ENCODE measurements at regions not wholly inside any gene's neighbourhood (a gene's known extent, or its start where the extent isn't known, plus 50 kb on each side); places are given as distances from the start of the nearest gene placed in this dataset.
A peak's percentile ranks its signal among the peaks of the same experiment; 100 is the strongest.
"Not testable (repeated sequence)": the region's sequence is repeated elsewhere in the genome, so short reads cannot be mapped to it uniquely, and the experiment has no call there.

DNA sequence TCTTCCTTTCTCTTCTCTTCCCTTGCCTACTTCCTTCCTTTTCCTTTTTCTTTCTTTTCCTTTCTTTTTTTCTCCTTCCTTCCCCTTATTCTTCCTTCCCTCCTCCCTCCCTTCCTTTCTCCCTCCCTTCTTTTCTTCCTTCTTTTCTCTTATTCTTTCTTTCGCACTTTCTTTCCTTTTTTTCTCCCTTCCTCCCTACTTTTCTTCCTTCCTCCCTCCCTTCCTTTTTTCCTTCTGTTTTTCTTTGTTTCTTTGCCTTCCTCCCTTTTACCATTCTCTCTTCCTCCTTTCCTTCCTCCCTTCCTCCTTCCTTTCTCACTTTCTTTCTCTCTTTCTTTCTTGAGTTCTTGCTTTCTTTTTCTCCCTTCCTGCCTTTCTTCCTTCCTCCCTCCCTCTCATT, 416.5 kb downstream of the ANKRD30B start:
- DNase-seq; H3K9me3 ChIP-seq; H3K36me3 ChIP-seq; H3K4me3 ChIP-seq; intact Hi-C loops (cut with DNase I; ENCODE audit: low total_unique reads); H3K27me3 ChIP-seq; H3K4me1 ChIP-seq; H3K27ac ChIP-seq: not testable (repeated sequence)

- TF ChIP-seq CTCF (IDR thresholded peaks at IDR 0.05) = no peak
- intact Hi-C loops (cut with DNase I; ENCODE audit: low total_unique reads) = no loop called here
Measured at GRCh38 chr18:15165048-15165447, 417.1 kb downstream of the ANKRD30B start.

DNA sequence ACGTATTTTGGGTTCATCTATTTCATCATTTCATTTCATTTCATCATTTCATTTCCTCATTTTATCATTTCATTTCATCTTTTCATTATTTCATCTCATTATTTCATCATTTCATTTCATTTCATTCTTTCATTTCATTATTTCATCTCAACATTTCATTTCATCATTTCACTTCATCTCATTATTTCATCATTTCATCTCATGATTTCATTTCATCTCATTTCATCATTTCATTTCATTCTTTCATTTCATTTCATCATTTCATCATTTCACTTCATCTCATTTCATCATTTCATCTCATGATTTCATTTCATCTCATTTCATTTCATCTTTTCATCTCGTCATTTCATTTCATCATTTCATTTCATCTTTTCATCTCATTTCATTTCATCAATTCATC, 445.1 kb downstream of the ANKRD30B start:
- intact Hi-C loops (cut with DNase I; ENCODE audit: low total_unique reads); H3K4me3 ChIP-seq; H3K36me3 ChIP-seq; DNase-seq; H3K4me1 ChIP-seq; H3K27ac ChIP-seq: not testable (repeated sequence)
- H3K9me3 ChIP-seq = peaks cover 0 to 12% (median 0%) of the 10 kb centered on the region in 3 donors
- H3K27me3 ChIP-seq = peaks cover 0 to 15% of the 10 kb centered on the region in 2 donors

More at GRCh38 chr18:15165048-15165447, 417.1 kb downstream of the ANKRD30B start:
- H3K4me3 ChIP-seq = no peak overlapping the region
- H3K36me3 ChIP-seq = no peaks in the 10 kb centered on the region
- no peaks in the 10 kb centered on the region for H3K9me3 ChIP-seq
- no peak overlapping the region for H3K27ac ChIP-seq
- H3K27me3 ChIP-seq = peaks cover 0 to 2% of the 10 kb centered on the region in 2 donors
- DNase-seq = no peak
- no peaks in the 10 kb centered on the region for H3K4me1 ChIP-seq

GRCh38 chr18:15193813-15194212, 445.8 kb downstream of the ANKRD30B start:
- intact Hi-C loops (cut with DNase I; ENCODE audit: low total_unique reads); H3K36me3 ChIP-seq; H3K4me1 ChIP-seq; H3K4me3 ChIP-seq; H3K27ac ChIP-seq; DNase-seq: not testable (repeated sequence)
- Histone ChIP-seq H3K9me3 (peaks cover 0 to 12% (median 0%) of the 10 kb centered on the region in 3 donors), H3K27me3 (peaks cover 0 to 17% of the 10 kb centered on the region in 2 donors)

DNA sequence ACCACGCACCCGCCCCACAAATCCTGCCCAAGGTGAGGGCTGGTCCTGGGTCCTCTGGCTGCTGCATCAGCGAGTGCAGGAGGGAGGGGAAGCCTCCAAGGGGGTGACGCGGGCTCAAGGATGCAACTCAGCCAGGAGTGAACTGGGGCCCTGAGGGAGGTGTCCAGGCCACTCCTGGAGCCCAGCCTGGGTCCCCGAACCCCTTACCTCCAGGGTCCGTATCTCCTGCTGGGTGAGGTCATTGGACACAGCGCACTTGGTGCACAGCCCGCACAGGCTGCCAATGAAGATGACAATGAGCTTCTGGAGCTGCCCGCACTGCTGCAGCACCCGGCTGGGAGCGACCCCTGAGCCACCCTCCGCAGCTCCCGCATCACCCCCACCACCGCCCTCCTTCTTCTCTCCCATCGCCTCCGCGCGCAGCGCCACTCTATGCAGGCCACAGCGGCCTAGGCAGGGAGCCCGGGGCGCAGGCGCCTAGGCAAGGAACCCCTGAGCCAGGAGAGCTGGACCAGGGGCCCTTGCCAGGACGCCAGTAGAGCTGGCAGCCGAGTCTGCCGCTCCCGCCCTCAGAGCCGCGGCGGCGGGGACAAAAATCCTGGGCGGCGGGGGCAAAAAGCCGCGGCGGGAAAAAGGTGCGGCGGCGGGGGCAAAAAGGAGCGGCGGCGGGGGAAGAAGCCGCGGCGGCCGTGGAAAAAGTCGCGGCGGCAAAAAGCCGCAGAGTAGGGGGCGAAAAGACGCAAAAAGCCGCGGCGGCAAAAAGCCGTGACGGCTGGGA, 449.6 kb downstream of the ANKRD30B start:
- peaks cover 0 to 17% of the 10 kb centered on the region in 2 donors for H3K27me3 ChIP-seq
- peak overlapping the region in 1 of 2 donors; percentile 25 for H3K4me3 ChIP-seq
- H3K27ac ChIP-seq; H3K4me1 ChIP-seq; H3K36me3 ChIP-seq; DNase-seq; intact Hi-C loops (cut with DNase I; ENCODE audit: low total_unique reads): not testable (repeated sequence)
- peaks cover 0 to 12% (median 0%) of the 10 kb centered on the region in 3 donors for H3K9me3 ChIP-seq

- Histone ChIP-seq H3K4me1 (peaks cover 0 to 8% (median 5%) of the 10 kb centered on the region in 4 donors), H3K27me3 (peaks cover 0 to 17% of the 10 kb centered on the region in 2 donors), H3K27ac (no peak overlapping the region), H3K4me3 (peak overlapping the region in 1 of 2 donors; percentile 25), H3K9me3 (peaks cover 0 to 12% (median 0%) of the 10 kb centered on the region in 3 donors), H3K36me3 (no peaks in the 10 kb centered on the region)
- intact Hi-C loops (cut with DNase I; ENCODE audit: low total_unique reads) = no loop called here
- DNase-seq = no peak
- TF ChIP-seq CTCF (IDR thresholded peaks at IDR 0.05) = no peak
Measured at GRCh38 chr18:15198116-15198389, 450.1 kb downstream of the ANKRD30B start.
